Keratinocyte (primary cell): ENCODE measurements at regions not wholly inside any gene's neighbourhood (a gene's known extent, or its start where the extent isn't known, plus 50 kb on each side); places are given as distances from the start of the nearest gene placed in this dataset.
A peak's percentile ranks its signal among the peaks of the same experiment; 100 is the strongest.

Experiments used
- DNase-seq: peaks from one replicate; pipeline ENCODE4 v3.0.0-alpha.2; 2011; ENCODE audit warnings: low read depth, missing footprints, low spot score
- FAIRE-seq: peaks from 2 replicates; lab custom pipeline; 2011; peaks lifted over from hg19 to GRCh38; lab: Jason Lieb, UNC
- H2AFZ ChIP-seq: 2 replicates; pipeline ENCODE4 v1.6.0; 2012; ENCODE audit warnings: low read length, control low read depth, inconsistent platforms; ENCODE audit not compliant: control insufficient read depth
- H3K27ac ChIP-seq: 2 replicates; pipeline ENCODE4 v1.5.1; 2011; ENCODE audit warnings: low read length; ENCODE audit not compliant: control insufficient read depth, insufficient read depth
- H3K27me3 ChIP-seq: 3 replicates; pipeline ENCODE4 v1.6.0; 2011; ENCODE audit warnings: low read length; ENCODE audit not compliant: control insufficient read depth, insufficient read depth; ENCODE audit errors: extremely low read depth
- H3K36me3 ChIP-seq, 2 experiments: 2 replicates in 1 of 2; 3 replicates in 1 of 2; pipeline ENCODE4 v1.5.1; 2011; ENCODE audit warnings: low read length in 2 of 2, mild to moderate bottlenecking in 1 of 2; ENCODE audit not compliant: control insufficient read depth in 2 of 2, insufficient read depth in 2 of 2; ENCODE audit errors: extremely low read depth in 1 of 2
- H3K4me1 ChIP-seq: 3 replicates; pipeline ENCODE4 v1.5.1; 2011; ENCODE audit warnings: low read length; ENCODE audit not compliant: control insufficient read depth, insufficient read depth; ENCODE audit errors: extremely low read depth
- H3K4me2 ChIP-seq: 3 replicates; pipeline ENCODE4 v1.6.0; 2011; ENCODE audit warnings: low read depth, low read length; ENCODE audit not compliant: control insufficient read depth, insufficient read depth; ENCODE audit errors: extremely low read depth
- H3K4me3 ChIP-seq, 3 experiments: fragments of 200-600 bp in 1 of 3; sonication (generic) in 1 of 3; 2 replicates in 2 of 3; 3 replicates in 1 of 3; pipeline ENCODE4 v1.5.1; 2011 to 2016; ENCODE audit warnings: low read length in 3 of 3, mild to moderate bottlenecking in 3 of 3, control low read depth in 2 of 3, inconsistent platforms in 1 of 3, low read depth in 1 of 3, mixed read lengths in 1 of 3, mixed run types in 1 of 3, moderate library complexity in 1 of 3; ENCODE audit not compliant: control insufficient read depth in 2 of 3, insufficient read depth in 2 of 3; ENCODE audit errors: extremely low read depth in 1 of 3
- H3K79me2 ChIP-seq: 2 replicates; pipeline ENCODE4 v1.6.0; 2012; ENCODE audit warnings: low read length; ENCODE audit not compliant: control insufficient read depth, insufficient read depth
- H3K9ac ChIP-seq: 3 replicates; pipeline ENCODE4 v1.6.0; 2011; ENCODE audit warnings: low read length; ENCODE audit not compliant: control insufficient read depth, insufficient read depth; ENCODE audit errors: extremely low read depth
- H3K9me1 ChIP-seq: 3 replicates; pipeline ENCODE4 v1.6.0; 2011; ENCODE audit warnings: low read length; ENCODE audit not compliant: control insufficient read depth, insufficient read depth; ENCODE audit errors: extremely low read depth
- H3K9me3 ChIP-seq: 2 replicates; pipeline ENCODE4 v1.5.1; 2012; ENCODE audit warnings: low read depth, low read length; ENCODE audit not compliant: control insufficient read depth
- H4K20me1 ChIP-seq: 3 replicates; pipeline ENCODE4 v1.6.0; 2011; ENCODE audit warnings: low read length; ENCODE audit not compliant: control insufficient read depth, insufficient read depth; ENCODE audit errors: extremely low read depth
- EZH2 ChIP-seq: IDR thresholded peaks from one replicate; pipeline ENCODE4 v1.6.1; 2012; ENCODE audit warnings: inconsistent platforms, mild to moderate bottlenecking, low read length, moderate library complexity
- dilution Hi-C: fragments of 300-500 bp; cut with MboI; formaldehyde crosslinking; loops from one replicate; pipeline ENCODE4 v1.7.0; 2020; ENCODE audit warnings: low sequenced_read_pairs; ENCODE audit not compliant: extremely low pct_ligation_motif_present
- TF ChIP-seq, protein P1 (sequence below), 3 experiments: IDR thresholded peaks in 1 of 3; conservative IDR thresholded peaks in 1 of 3; optimal IDR thresholded peaks in 1 of 3; 2 replicates in 2 of 3; 3 replicates in 1 of 3; pipeline versions ENCODE3 to v1.5.1; 2011; ENCODE audit warnings: low read length in 3 of 3, mild to moderate bottlenecking in 3 of 3, moderate library complexity in 2 of 3, control low read depth in 1 of 3, inconsistent platforms in 1 of 3; ENCODE audit not compliant: insufficient read depth in 2 of 3; ENCODE audit errors: extremely low read depth in 1 of 3

DNA sequence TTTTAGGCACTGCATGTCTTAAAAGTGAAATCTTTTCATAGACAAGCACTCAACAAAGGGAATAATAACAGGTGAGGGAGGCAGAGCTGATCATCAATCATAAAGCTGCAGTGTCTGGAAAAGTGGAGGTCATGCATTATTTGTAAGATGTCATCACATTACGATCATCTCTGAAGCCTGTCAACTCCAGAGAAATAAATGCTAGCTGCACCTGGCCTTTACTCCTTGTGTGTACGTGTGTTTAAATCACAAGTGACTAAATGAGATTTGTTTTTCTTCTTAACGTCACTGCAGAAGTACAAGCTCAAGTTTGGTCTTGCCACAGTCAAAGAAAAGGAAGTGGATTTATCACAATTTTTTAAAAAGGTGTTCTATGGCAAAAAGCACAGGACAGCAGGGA is 275.5 kb upstream of the SGK1 start:
- Histone ChIP-seq H3K4me3 (no peak overlapping the region), H4K20me1 (no peaks in the 10 kb centered on the region), H3K79me2 (no peaks in the 10 kb centered on the region), H3K9me3 (no peaks in the 10 kb centered on the region), H2AFZ (peak overlapping the region; percentile 50), H3K4me2 (peak overlapping the region; percentile 35), H3K36me3 (no peaks in the 10 kb centered on the region), H3K9ac (no peak overlapping the region), H3K27ac (peak overlapping the region; percentile 5), H3K9me1 (no peaks in the 10 kb centered on the region), H3K27me3 (no peaks in the 10 kb centered on the region), H3K4me1 (peaks cover 29% of the 10 kb centered on the region)
- dilution Hi-C loops = no loop called here
- DNase-seq (no peak), FAIRE-seq (peak; percentile 77)
- TF ChIP-seq, protein P1, sequence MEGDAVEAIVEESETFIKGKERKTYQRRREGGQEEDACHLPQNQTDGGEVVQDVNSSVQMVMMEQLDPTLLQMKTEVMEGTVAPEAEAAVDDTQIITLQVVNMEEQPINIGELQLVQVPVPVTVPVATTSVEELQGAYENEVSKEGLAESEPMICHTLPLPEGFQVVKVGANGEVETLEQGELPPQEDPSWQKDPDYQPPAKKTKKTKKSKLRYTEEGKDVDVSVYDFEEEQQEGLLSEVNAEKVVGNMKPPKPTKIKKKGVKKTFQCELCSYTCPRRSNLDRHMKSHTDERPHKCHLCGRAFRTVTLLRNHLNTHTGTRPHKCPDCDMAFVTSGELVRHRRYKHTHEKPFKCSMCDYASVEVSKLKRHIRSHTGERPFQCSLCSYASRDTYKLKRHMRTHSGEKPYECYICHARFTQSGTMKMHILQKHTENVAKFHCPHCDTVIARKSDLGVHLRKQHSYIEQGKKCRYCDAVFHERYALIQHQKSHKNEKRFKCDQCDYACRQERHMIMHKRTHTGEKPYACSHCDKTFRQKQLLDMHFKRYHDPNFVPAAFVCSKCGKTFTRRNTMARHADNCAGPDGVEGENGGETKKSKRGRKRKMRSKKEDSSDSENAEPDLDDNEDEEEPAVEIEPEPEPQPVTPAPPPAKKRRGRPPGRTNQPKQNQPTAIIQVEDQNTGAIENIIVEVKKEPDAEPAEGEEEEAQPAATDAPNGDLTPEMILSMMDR (optimal IDR thresholded peaks at IDR 0.05 in 1 of 3, IDR thresholded peaks at IDR 0.05 in 1 of 3, conservative IDR thresholded peaks at IDR 0.05 in 1 of 3; ENCODE audit: extremely low read depth in 1 of 3, insufficient read depth in 2 of 3, low read length in 3 of 3) = no peak
- TF ChIP-seq EZH2 = no peak

DNA sequence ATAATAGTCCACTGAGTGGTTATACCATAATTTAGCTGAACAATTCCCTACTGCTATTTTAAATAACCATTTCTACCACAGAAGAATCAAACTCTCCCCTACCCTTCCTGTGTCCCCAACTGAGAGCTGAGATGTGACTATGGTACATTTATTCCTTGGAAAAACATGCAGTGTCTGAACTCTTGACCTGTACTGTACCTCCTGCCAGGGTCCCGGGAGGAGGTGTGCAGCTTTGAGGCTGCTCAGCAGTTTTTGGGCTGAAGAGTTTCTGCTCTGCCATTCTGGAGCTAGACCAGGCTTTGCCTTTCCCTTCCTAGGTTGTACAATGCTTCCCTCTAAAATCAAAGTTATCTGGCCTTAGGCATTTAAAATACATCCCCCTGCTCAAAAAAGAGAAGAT is 275.1 kb upstream of the SGK1 start:
- FAIRE-seq = no peak
- TF ChIP-seq, protein P1 (optimal IDR thresholded peaks at IDR 0.05 in 1 of 3, IDR thresholded peaks at IDR 0.05 in 1 of 3, conservative IDR thresholded peaks at IDR 0.05 in 1 of 3; ENCODE audit: extremely low read depth in 1 of 3, insufficient read depth in 2 of 3, low read length in 3 of 3) = no peak
- no peak for TF ChIP-seq EZH2
- no peak for DNase-seq
- Histone ChIP-seq H2AFZ (no peak overlapping the region), H4K20me1 (no peaks in the 10 kb centered on the region), H3K9me3 (no peaks in the 10 kb centered on the region), H3K27ac (peak overlapping the region; percentile 5), H3K9ac (no peak overlapping the region), H3K36me3 (no peaks in the 10 kb centered on the region), H3K27me3 (no peaks in the 10 kb centered on the region), H3K4me3 (no peak overlapping the region), H3K79me2 (no peaks in the 10 kb centered on the region), H3K4me1 (peaks cover 29% of the 10 kb centered on the region), H3K9me1 (no peaks in the 10 kb centered on the region), H3K4me2 (peak overlapping the region; percentile 35)
- dilution Hi-C loops = no loop called here
